ENCODE measurements at regions not wholly inside any gene's neighbourhood (a gene's known extent, or its start where the extent isn't known, plus 50 kb on each side); places are given as distances from the start of the nearest gene placed in this dataset.

- no TSS peak for BruUV-seq (replicated peaks)
- intact Hi-C loops (cut with micrococcal nuclease; ENCODE audit: unreplicated experiment), result no loop called here
- CTCF ChIA-PET, result no interaction called here
- no peak for TF ChIP-seq CTCF (IDR thresholded peaks at IDR 0.05; ENCODE audit: unreplicated experiment)
- DNase-seq, result no peak
- H3K9me3 Mint-ChIP-seq (ENCODE audit: low read depth, unreplicated experiment), result no peaks in the 10 kb centered on the region
- H3K27me3 Mint-ChIP-seq (ENCODE audit: unreplicated experiment), result no peaks in the 10 kb centered on the region
- peak overlapping the region; percentile 98 for H3K27ac Mint-ChIP-seq (ENCODE audit: unreplicated experiment)
- peaks cover 33% of the 10 kb centered on the region for H3K36me3 Mint-ChIP-seq (ENCODE audit: insufficient read depth, unreplicated experiment)
- no peak overlapping the region for H3K4me3 Mint-ChIP-seq (ENCODE audit: low read depth, unreplicated experiment)
- peaks cover 74% of the 10 kb centered on the region for H3K4me1 Mint-ChIP-seq (ENCODE audit: low read depth, unreplicated experiment)
Observed at GRCh38 chr10:4688168-4688567, 137.8 kb upstream of the AKR1E2 start.

GRCh38 chr10:4687397-4687796, 138.6 kb upstream of the AKR1E2 start:
- Mint-ChIP-seq H3K27ac (ENCODE audit: unreplicated experiment) (peak overlapping the region; percentile 98), H3K9me3 (ENCODE audit: low read depth, unreplicated experiment) (no peaks in the 10 kb centered on the region), H3K4me3 (ENCODE audit: low read depth, unreplicated experiment) (no peak overlapping the region), H3K36me3 (ENCODE audit: insufficient read depth, unreplicated experiment) (peaks cover 33% of the 10 kb centered on the region), H3K4me1 (ENCODE audit: low read depth, unreplicated experiment) (peaks cover 77% of the 10 kb centered on the region), H3K27me3 (ENCODE audit: unreplicated experiment) (no peaks in the 10 kb centered on the region)
- DNase-seq, result no peak
- CTCF ChIA-PET, result interaction anchor here (1.6 kb wide), 1 partner anchor 46 kb away, joined by 4 read pairs; no protein-coding TSS in a partner anchor
- intact Hi-C loops (cut with micrococcal nuclease; ENCODE audit: unreplicated experiment), result loop anchor here (2.0 kb wide), 1 partner anchor 17 kb away; no protein-coding TSS in a partner anchor
- no peak for TF ChIP-seq CTCF (IDR thresholded peaks at IDR 0.05; ENCODE audit: unreplicated experiment)
- BruUV-seq (replicated peaks), result no TSS peak

GRCh38 chr10:4686644-4686996, 139.4 kb upstream of the AKR1E2 start:
- Mint-ChIP-seq H3K9me3 (ENCODE audit: low read depth, unreplicated experiment) (no peaks in the 10 kb centered on the region), H3K4me3 (ENCODE audit: low read depth, unreplicated experiment) (peak overlapping the region; percentile 32), H3K27ac (ENCODE audit: unreplicated experiment) (peak overlapping the region; percentile 98), H3K4me1 (ENCODE audit: low read depth, unreplicated experiment) (peaks cover 72% of the 10 kb centered on the region), H3K36me3 (ENCODE audit: insufficient read depth, unreplicated experiment) (peaks cover 33% of the 10 kb centered on the region), H3K27me3 (ENCODE audit: unreplicated experiment) (no peaks in the 10 kb centered on the region)
- intact Hi-C loops (cut with micrococcal nuclease; ENCODE audit: unreplicated experiment), result loop anchor here (1.0 to 2.0 kb wide), 2 partner anchors 8 to 18 kb away; no protein-coding TSS in a partner anchor
- CTCF ChIA-PET, result interaction anchor here (1.0 to 1.6 kb wide), 7 partner anchors 9 to 84 kb away, joined by 3 to 8 read pairs (median 5); no protein-coding TSS in a partner anchor
- BruUV-seq (replicated peaks), result no TSS peak
- peak; percentile 70 for DNase-seq
- no peak for TF ChIP-seq CTCF (IDR thresholded peaks at IDR 0.05; ENCODE audit: unreplicated experiment)

GRCh38 chr10:4685904-4686643, 139.9 kb upstream of the AKR1E2 start:
- H3K4me1 Mint-ChIP-seq (ENCODE audit: low read depth, unreplicated experiment), result peaks cover 67% of the 10 kb centered on the region

More at GRCh38 chr10:4685904-4686643, 139.9 kb upstream of the AKR1E2 start:
- Mint-ChIP-seq H3K4me3 (ENCODE audit: low read depth, unreplicated experiment) (peak overlapping the region; percentile 32), H3K36me3 (ENCODE audit: insufficient read depth, unreplicated experiment) (peaks cover 33% of the 10 kb centered on the region), H3K27me3 (ENCODE audit: unreplicated experiment) (no peaks in the 10 kb centered on the region), H3K9me3 (ENCODE audit: low read depth, unreplicated experiment) (no peaks in the 10 kb centered on the region), H3K27ac (ENCODE audit: unreplicated experiment) (peak overlapping the region; percentile 98)
- no peak for TF ChIP-seq CTCF (IDR thresholded peaks at IDR 0.05; ENCODE audit: unreplicated experiment)
- DNase-seq, result no peak
- TSS peak; percentile 91 for BruUV-seq (replicated peaks)
- intact Hi-C loops (cut with micrococcal nuclease; ENCODE audit: unreplicated experiment), result loop anchor here (1.0 to 2.0 kb wide), 2 partner anchors 8 to 19 kb away; no protein-coding TSS in a partner anchor
- CTCF ChIA-PET, result interaction anchor here (0.6 to 1.6 kb wide), 9 partner anchors 9 to 1065 kb away, joined by 3 to 8 read pairs (median 5); no protein-coding TSS in a partner anchor

Measured in Calu3 (cell line).